ENCODE measurements at regions not wholly inside any gene's neighbourhood (a gene's known extent, or its start where the extent isn't known, plus 50 kb on each side); places are given as distances from the start of the nearest gene placed in this dataset.

- CTCF ChIA-PET: no interaction called here
- ATAC-seq (ENCODE audit: low read depth): no peak
Measured at GRCh38 chr14:98606041-98606640, 665.9 kb downstream of the BCL11B start.

More at GRCh38 chr14:98606041-98606640, 665.9 kb downstream of the BCL11B start:
- Histone ChIP-seq H3K23ac (ENCODE audit: low read depth, low read length) (no peak overlapping the region), H2BK20ac (ENCODE audit: low read depth, low read length) (no peak overlapping the region), H3K9ac (ENCODE audit: low read depth, low read length) (no peak overlapping the region), H3K27ac (ENCODE audit: insufficient read depth, low read length) (no peak overlapping the region), H4K5ac (ENCODE audit: low read depth, low read length) (no peak overlapping the region), H3K4me1 (ENCODE audit: control insufficient read depth, insufficient read depth, low read length) (no peaks in the 10 kb centered on the region), H3K9me3 (ENCODE audit: control insufficient read depth, insufficient read depth, low read length) (peaks cover 48% of the 10 kb centered on the region), H3K79me1 (ENCODE audit: low read depth in 1 of 2, low read length in 2 of 2) (no peaks in the 10 kb centered on the region), H2BK5ac (ENCODE audit: low read depth, low read length, poor library complexity, severe bottlenecking) (no peak overlapping the region), H3K18ac (ENCODE audit: low read depth, low read length) (no peak overlapping the region), H3K4ac (ENCODE audit: low read depth, low read length) (no peak overlapping the region), H4K91ac (ENCODE audit: insufficient read depth, low read depth, low read length) (no peak overlapping the region), H2AFZ (replicated peaks; ENCODE audit: low read length, poor library complexity) (no peak overlapping the region), H3K9me1 (ENCODE audit: insufficient read depth, low read length) (no peaks in the 10 kb centered on the region), H2AK5ac (ENCODE audit: low read depth, low read length) (no peak overlapping the region), H3K56ac (ENCODE audit: extremely low read depth, insufficient read depth, low read length) (no peak overlapping the region), H4K20me1 (ENCODE audit: insufficient read depth, low read length) (no peaks in the 10 kb centered on the region), H3K36me3 (ENCODE audit: control insufficient read depth, insufficient read depth, low read length) (no peaks in the 10 kb centered on the region), H2BK15ac (ENCODE audit: low read depth, low read length) (no peak overlapping the region), H3K27me3 (ENCODE audit: control insufficient read depth, insufficient read depth, low read length) (no peaks in the 10 kb centered on the region), H3K4me2 (ENCODE audit: low read depth, low read length) (no peak overlapping the region), H3K14ac (replicated peaks; ENCODE audit: low read depth, low read length) (no peak overlapping the region), H3K4me3 (ENCODE audit: insufficient read depth, low read depth, low read length) (no peak overlapping the region), H2AK9ac (replicated peaks; ENCODE audit: low read depth, low read length, poor library complexity) (no peak overlapping the region), H2BK120ac (ENCODE audit: low read depth, low read length) (no peak overlapping the region), H4K8ac (ENCODE audit: low read depth in 2 of 2, low read length in 2 of 2) (no peak overlapping the region)
- in situ Hi-C loops (cut with MboI; ENCODE audit: low sequenced_read_pairs): no loop called here
- DNase-seq: no peak
- dilution Hi-C loops (cut with HindIII; ENCODE audit: low sequenced_read_pairs, unreplicated experiment): no loop called here
- TF ChIP-seq USF2 (IDR thresholded peaks at IDR 0.05; ENCODE audit: low read depth, low read length) (no peak), BHLHE40 (IDR thresholded peaks at IDR 0.05; ENCODE audit: low read depth, low read length) (no peak), MAFK (IDR thresholded peaks at IDR 0.05; ENCODE audit: low read depth, low read length) (no peak), MAZ (IDR thresholded peaks at IDR 0.05; ENCODE audit: borderline replicate concordance, low read depth, low read length) (no peak), MXI1 (IDR thresholded peaks at IDR 0.05; ENCODE audit: borderline replicate concordance, low read depth, low read length) (no peak), NFE2L2 (IDR thresholded peaks at IDR 0.05; ENCODE audit: low read depth, low read length) (no peak), CHD1 (IDR thresholded peaks at IDR 0.05; ENCODE audit: low read depth, low read length) (no peak), CTCF (conservative IDR thresholded peaks at IDR 0.05; ENCODE audit: low read depth, low read length) (no peak), RFX5 (IDR thresholded peaks at IDR 0.05; ENCODE audit: low read depth, low read length) (no peak), ELK1 (IDR thresholded peaks at IDR 0.05; ENCODE audit: borderline replicate concordance, low read depth, low read length) (no peak), RCOR1 (IDR thresholded peaks at IDR 0.05; ENCODE audit: insufficient replicate concordance, low read length) (no peak), SMC3 (IDR thresholded peaks at IDR 0.05; ENCODE audit: low read depth, low read length) (no peak), POLR2A (IDR thresholded peaks at IDR 0.05; ENCODE audit: low read depth, low read length) (no peak), RAD21 (IDR thresholded peaks at IDR 0.05; ENCODE audit: low read length) (no peak), CEBPB (IDR thresholded peaks at IDR 0.05; ENCODE audit: low read depth, low read length) (no peak)
- POLR2A ChIA-PET (ENCODE audit: unreplicated experiment): no interaction called here
- 37% methylated on average over 3 of the region's 8 CpGs; no CpG with 5 or more reads in 1 of the 2 experiments for WGBS, 2 experiments (ENCODE audit: extremely low coverage in 2 of 2, insufficient read length in 1 of 2)
- intact Hi-C loops (cut with micrococcal nuclease): no loop called here
- no TSS peak for BruUV-seq (replicated peaks)

Measured in IMR-90 (cell line).